Epithelial cell of esophagus (primary cell): ENCODE measurements at regions not wholly inside any gene's neighbourhood (a gene's known extent, or its start where the extent isn't known, plus 50 kb on each side); places are given as distances from the start of the nearest gene placed in this dataset.
"Not testable (repeated sequence)": the region's sequence is repeated elsewhere in the genome, so short reads cannot be mapped to it uniquely, and the experiment has no call there.

ENCODE experiments used
- DNase-seq: peaks from one replicate; pipeline ENCODE4 v3.0.0; 2010; ENCODE audit warnings: low read depth
- H3K4me3 ChIP-seq: 2 replicates; pipeline ENCODE4 v1.5.1; 2011; ENCODE audit warnings: mild to moderate bottlenecking, low read length, control low read depth
- CTCF ChIP-seq: IDR thresholded peaks from 2 replicates; pipeline ENCODE4 v1.5.1; 2011; ENCODE audit warnings: low read depth, mild to moderate bottlenecking, low read length, control low read depth, inconsistent platforms; ENCODE audit not compliant: insufficient read depth; ENCODE audit errors: missing control alignments

DNA sequence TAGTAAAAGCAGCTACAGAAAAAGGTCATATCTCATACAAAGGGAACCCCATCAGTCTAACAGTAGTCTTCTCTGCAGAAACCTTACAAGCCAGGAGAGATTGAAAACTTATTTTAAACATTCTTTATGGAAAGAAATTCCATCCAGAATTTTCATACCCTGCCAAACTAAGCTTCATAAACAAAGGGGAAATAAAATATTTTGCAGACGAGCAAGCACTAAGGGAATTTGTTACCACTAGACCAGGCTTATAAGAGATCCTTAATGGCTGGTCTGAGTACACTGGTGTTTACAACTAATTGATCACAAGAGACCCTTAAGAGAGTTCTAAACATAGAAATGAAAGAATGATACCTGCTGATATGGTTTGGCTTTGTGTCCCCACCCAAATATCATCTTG lies 128.6 kb upstream of the TNFSF11 start:
- TF ChIP-seq CTCF: no peak
- DNase-seq: no peak

GRCh38 chr13:42446597-42446996 lies 127.4 kb upstream of the TNFSF11 start:
- H3K4me3 ChIP-seq, DNase-seq: not testable (repeated sequence)

More for the DNA sequence above, 128.6 kb upstream of the TNFSF11 start:
- H3K4me3 ChIP-seq: no peak overlapping the region

DNA sequence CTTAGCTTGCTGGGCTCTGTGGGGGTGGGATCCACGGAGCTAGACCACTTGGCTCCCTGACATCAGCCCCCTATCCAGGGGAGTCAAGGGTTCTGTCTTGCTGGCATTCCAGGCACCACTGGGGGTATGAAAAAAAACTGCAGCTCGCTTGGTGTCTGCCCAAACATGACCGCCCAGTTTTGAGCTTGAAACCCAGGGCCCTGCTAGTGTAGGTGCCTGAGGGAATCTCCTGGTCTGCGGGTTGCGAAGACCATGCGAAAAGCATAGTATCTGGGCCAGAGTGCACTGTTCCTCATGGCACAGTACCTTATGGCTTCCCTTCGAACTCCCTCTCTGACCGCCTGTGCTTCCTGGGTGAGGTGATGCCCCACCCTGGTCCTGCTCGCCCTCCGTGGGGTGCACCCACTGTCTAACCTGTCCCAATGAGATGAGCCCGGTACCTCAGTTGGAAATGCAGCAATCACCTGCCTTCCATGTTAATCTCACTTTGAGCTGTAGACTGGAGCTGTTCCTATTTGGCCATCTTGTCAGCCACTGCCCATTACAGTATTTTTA lies 120.8 kb upstream of the TNFSF11 start:
- H3K4me3 ChIP-seq: no peak overlapping the region
- no peak for TF ChIP-seq CTCF
- DNase-seq: no peak

GRCh38 chr13:42454749-42455148 lies 119.2 kb upstream of the TNFSF11 start:
- no peak for DNase-seq
- TF ChIP-seq CTCF: no peak
- no peak overlapping the region for H3K4me3 ChIP-seq

- DNase-seq: no peak
- no peak overlapping the region for H3K4me3 ChIP-seq
- no peak for TF ChIP-seq CTCF
Observed at GRCh38 chr13:42458193-42458592, 115.8 kb upstream of the TNFSF11 start.

DNA sequence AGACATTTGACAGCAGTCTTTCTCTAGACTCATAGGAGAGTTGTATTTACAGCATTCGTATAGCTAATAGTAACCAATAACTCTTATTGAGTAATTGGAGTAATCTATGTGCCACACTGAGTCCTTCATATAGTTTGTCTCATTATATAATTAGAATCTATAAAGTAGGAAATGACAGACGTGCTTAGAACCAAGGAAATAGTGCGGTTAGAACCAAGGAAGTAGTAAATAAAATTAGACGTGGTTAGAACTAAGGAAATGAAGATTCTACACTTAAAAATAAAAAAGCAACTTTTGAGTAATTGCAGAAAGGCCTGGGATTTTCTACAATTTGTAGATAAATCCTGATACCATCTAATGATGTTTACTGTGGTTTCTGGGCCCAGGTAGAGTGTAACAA lies 107.8 kb upstream of the TNFSF11 start:
- TF ChIP-seq CTCF: no peak
- DNase-seq: no peak
- H3K4me3 ChIP-seq: no peak overlapping the region

- H3K4me3 ChIP-seq: no peak overlapping the region
- no peak for TF ChIP-seq CTCF
- no peak for DNase-seq
Observed at GRCh38 chr13:42466609-42467008, 107.3 kb upstream of the TNFSF11 start.
